Upper lobe of right lung (tissue), 1 donor: ENCODE measurements at regions not wholly inside any gene's neighbourhood (a gene's known extent, or its start where the extent isn't known, plus 50 kb on each side); places are given as distances from the start of the nearest gene placed in this dataset.

ENCODE experiments used
- ATAC-seq: fragments of 200-7000 bp; cut with Tn5 transposase; one replicate; pipeline ENCODE4 v1.9.1; 2020; ENCODE audit warnings: mild to moderate bottlenecking, moderate library complexity
- DNase-seq: peaks from one replicate; pipeline ENCODE4 v3.0.0-alpha.2; 2020
- H3K27ac ChIP-seq: fragments of 200-600 bp; one replicate; pipeline ENCODE4 v1.8.0; 2022
- H3K27me3 ChIP-seq: fragments of 200-600 bp; one replicate; pipeline ENCODE4 v1.8.0; 2022; ENCODE audit warnings: mild to moderate bottlenecking
- H3K36me3 ChIP-seq: fragments of 200-600 bp; one replicate; pipeline ENCODE4 v1.8.0; 2022
- H3K4me1 ChIP-seq: fragments of 200-600 bp; one replicate; pipeline ENCODE4 v1.8.0; 2022
- H3K4me3 ChIP-seq: fragments of 200-600 bp; one replicate; pipeline ENCODE4 v1.8.0; 2022; ENCODE audit warnings: mild to moderate bottlenecking
- H3K9me3 ChIP-seq: fragments of 200-600 bp; one replicate; pipeline ENCODE4 v1.8.0; 2022
- intact Hi-C: fragments of 100-400 bp; cut with DNase I; formaldehyde crosslinking; loops from one replicate; pipeline ENCODE4 v1.11.0; 2022
- TF ChIP-seq, protein P1 (sequence below): fragments of 200-600 bp; IDR thresholded peaks from one replicate; pipeline ENCODE4 v1.8.0; 2022; ENCODE audit warnings: antibody characterized with exemption
- donor health status: DM: no; HTN: yes; CAD: no; lungs with severe emphysema.

DNA sequence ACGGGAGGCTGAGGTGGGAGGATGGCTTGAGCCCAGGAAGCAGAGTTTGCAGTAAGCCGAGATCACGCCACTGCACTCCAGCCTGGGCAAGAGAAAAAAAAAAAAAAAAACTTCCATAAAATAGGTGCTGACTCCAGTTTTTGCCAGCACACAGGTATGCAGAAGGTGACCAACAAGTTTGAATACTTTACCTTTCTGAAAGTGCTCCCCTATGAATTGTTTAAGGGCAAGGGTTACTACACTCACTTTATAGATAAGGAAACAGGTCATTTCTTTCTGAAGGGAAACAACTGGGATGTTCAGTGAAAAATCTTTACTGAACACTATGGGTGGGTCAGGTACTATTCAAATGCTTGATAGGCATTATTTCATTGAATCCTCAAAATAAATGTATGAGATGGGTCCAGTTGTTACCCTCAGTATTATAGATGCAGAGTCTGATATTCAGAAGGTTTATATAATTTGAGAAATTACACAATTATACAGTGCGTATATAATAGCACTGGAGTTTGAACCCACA is 538.5 kb downstream of the INSC start:
- Histone ChIP-seq H3K27me3 (no peaks in the 10 kb centered on the region), H3K9me3 (no peaks in the 10 kb centered on the region), H3K4me1 (peaks cover 5% of the 10 kb centered on the region), H3K27ac (no peak overlapping the region), H3K36me3 (no peaks in the 10 kb centered on the region), H3K4me3 (no peak overlapping the region)
- no peak for DNase-seq
- TF ChIP-seq, protein P1, sequence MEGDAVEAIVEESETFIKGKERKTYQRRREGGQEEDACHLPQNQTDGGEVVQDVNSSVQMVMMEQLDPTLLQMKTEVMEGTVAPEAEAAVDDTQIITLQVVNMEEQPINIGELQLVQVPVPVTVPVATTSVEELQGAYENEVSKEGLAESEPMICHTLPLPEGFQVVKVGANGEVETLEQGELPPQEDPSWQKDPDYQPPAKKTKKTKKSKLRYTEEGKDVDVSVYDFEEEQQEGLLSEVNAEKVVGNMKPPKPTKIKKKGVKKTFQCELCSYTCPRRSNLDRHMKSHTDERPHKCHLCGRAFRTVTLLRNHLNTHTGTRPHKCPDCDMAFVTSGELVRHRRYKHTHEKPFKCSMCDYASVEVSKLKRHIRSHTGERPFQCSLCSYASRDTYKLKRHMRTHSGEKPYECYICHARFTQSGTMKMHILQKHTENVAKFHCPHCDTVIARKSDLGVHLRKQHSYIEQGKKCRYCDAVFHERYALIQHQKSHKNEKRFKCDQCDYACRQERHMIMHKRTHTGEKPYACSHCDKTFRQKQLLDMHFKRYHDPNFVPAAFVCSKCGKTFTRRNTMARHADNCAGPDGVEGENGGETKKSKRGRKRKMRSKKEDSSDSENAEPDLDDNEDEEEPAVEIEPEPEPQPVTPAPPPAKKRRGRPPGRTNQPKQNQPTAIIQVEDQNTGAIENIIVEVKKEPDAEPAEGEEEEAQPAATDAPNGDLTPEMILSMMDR, result no peak
- ATAC-seq, result no peak
- intact Hi-C loops, result no loop called here

DNA sequence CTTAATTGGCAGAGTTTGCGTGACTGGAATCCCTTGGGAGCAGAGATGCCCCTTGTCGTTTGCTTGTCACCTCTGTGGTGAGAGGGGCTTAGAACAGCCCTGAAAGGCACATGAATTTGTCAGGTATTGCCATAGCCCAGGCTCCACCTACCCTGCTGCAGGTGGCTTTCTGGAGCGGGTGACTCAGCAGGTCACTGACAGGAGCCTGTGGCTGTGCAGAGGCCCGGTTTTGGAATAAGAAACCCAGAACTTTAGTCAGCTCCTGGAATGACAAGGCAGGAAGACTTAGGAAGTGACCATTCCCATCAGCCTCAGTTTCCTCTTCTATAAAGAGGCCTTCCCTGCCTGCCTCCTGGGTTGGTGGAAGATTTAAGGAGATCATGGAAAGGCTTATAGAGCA is 539.7 kb downstream of the INSC start:
- TF ChIP-seq, protein P1, result no peak
- intact Hi-C loops, result no loop called here

DNA sequence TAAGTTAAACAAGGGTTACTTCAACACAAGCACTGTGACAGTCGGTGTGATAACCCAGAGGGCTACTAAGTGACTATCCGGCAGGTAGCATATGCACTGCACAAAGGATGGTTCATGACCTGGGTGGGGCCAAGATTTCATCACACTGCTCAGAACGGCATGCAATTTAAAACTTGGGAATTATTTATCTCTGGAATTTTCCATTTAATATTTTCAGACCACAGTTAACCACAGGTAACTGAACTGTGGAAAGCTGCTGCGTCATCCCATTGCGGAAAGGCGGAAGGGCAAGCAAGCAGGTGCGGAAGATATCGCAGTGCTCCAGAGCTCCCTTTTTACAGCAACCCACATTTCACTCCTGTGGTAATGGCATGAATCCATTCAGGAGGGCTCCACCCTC is 540.8 kb downstream of the INSC start:
- H3K4me1 ChIP-seq, result peaks cover 2% of the 10 kb centered on the region
- DNase-seq (no peak), ATAC-seq (no peak)
- no peak overlapping the region for H3K27ac ChIP-seq
- H3K4me3 ChIP-seq, result no peak overlapping the region
- no peaks in the 10 kb centered on the region for H3K27me3 ChIP-seq
- intact Hi-C loops, result no loop called here
- H3K36me3 ChIP-seq, result no peaks in the 10 kb centered on the region
- TF ChIP-seq, protein P1, result no peak
- no peaks in the 10 kb centered on the region for H3K9me3 ChIP-seq

More for the DNA sequence above, 539.7 kb downstream of the INSC start:
- Histone ChIP-seq H3K4me3 (no peak overlapping the region), H3K4me1 (peaks cover 5% of the 10 kb centered on the region), H3K9me3 (no peaks in the 10 kb centered on the region), H3K36me3 (no peaks in the 10 kb centered on the region), H3K27me3 (no peaks in the 10 kb centered on the region), H3K27ac (no peak overlapping the region)
- ATAC-seq (no peak), DNase-seq (no peak)

DNA sequence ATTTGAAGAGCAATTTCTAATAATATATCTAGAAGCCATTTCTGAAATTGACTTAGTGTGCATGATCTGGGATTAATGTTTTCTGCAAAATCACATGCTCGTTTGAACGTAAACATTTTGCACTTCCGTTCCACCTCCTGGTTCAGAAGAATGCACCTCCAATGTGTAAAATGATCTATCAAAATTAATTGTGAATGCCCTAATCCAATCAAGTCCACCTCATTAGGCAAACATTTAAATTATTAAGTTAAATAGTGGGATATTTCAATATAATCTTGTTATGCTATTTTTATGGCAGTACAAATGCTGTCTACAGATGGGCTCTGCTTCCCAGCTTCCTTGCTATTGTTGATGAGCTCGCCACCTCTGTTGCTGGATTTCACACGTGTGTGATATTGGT is 542.5 kb downstream of the INSC start:
- no peaks in the 10 kb centered on the region for H3K27me3 ChIP-seq
- H3K4me3 ChIP-seq, result no peak overlapping the region
- no peaks in the 10 kb centered on the region for H3K4me1 ChIP-seq
- no peaks in the 10 kb centered on the region for H3K36me3 ChIP-seq
- intact Hi-C loops, result no loop called here
- H3K27ac ChIP-seq, result no peak overlapping the region
- ATAC-seq (no peak), DNase-seq (no peak)
- no peaks in the 10 kb centered on the region for H3K9me3 ChIP-seq
- TF ChIP-seq, protein P1, result no peak

DNA sequence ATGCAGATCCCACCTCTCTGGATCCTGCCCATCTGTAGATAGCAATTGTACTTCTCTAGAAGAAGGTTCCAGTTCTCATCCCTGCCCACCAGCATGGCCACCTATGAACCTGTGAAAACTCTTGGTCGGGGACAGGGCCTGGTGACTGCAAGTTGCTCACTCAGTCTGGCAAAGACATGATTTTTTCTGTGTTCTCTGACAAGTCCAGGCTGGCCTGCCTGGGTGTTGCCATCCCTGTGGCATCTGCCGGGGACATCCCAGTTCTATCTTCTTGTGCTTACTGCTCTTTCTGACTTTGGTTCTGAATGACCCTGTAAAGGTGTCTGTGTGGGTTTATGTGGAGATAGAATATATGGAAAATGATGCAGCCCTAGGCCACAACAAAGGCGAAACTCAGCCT is 545.8 kb downstream of the INSC start:
- intact Hi-C loops, result no loop called here

More for the DNA sequence above, 545.8 kb downstream of the INSC start:
- H3K27ac ChIP-seq, result no peak overlapping the region
- H3K36me3 ChIP-seq, result no peaks in the 10 kb centered on the region
- TF ChIP-seq, protein P1, result no peak
- H3K4me3 ChIP-seq, result no peak overlapping the region
- ATAC-seq, result no peak
- H3K9me3 ChIP-seq, result no peaks in the 10 kb centered on the region
- H3K27me3 ChIP-seq, result no peaks in the 10 kb centered on the region
- DNase-seq, result no peak
- peaks cover 9% of the 10 kb centered on the region for H3K4me1 ChIP-seq
